Hematopoietic multipotent progenitor cell treated with erythropoietin and hydrocortisone succinate and interleukin-3 and kit ligand, for 8 days (in vitro differentiated cells): ENCODE measurements at regions not wholly inside any gene's neighbourhood (a gene's known extent, or its start where the extent isn't known, plus 50 kb on each side); places are given as distances from the start of the nearest gene placed in this dataset.

ENCODE experiments used
- DNase-seq: peaks from one replicate; pipeline ENCODE4 v3.0.0-alpha.2; 2015

GRCh38 chr1:177784936-177785335 lies 184.9 kb downstream of the SEC16B start:
- DNase-seq: no peak

DNA sequence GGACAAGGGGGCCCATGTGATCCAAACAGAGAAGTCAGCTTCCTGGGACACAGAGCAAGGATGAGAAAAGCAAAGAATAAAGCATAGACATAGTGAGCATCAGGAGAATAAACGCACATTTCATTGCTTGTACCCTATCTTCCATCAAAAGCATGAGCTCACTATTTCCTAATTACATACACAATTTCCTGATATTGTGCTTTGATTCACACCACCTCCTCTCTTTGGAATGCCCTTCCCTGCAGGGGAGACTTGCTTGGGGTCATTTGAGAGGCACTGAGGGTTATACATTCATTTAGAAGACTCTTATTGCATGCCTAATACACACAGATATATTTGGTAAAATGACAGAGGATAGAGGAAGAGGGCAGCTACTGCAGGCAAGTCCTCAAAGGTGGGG lies 185.4 kb downstream of the SEC16B start:
- no peak for DNase-seq

- DNase-seq: no peak
These were observed 186.8 kb downstream of the SEC16B start for GRCh38 chr1:177783051-177783450.

- DNase-seq: peak; percentile 5
These were observed 189.7 kb downstream of the SEC16B start for GRCh38 chr1:177780096-177780700.

DNA sequence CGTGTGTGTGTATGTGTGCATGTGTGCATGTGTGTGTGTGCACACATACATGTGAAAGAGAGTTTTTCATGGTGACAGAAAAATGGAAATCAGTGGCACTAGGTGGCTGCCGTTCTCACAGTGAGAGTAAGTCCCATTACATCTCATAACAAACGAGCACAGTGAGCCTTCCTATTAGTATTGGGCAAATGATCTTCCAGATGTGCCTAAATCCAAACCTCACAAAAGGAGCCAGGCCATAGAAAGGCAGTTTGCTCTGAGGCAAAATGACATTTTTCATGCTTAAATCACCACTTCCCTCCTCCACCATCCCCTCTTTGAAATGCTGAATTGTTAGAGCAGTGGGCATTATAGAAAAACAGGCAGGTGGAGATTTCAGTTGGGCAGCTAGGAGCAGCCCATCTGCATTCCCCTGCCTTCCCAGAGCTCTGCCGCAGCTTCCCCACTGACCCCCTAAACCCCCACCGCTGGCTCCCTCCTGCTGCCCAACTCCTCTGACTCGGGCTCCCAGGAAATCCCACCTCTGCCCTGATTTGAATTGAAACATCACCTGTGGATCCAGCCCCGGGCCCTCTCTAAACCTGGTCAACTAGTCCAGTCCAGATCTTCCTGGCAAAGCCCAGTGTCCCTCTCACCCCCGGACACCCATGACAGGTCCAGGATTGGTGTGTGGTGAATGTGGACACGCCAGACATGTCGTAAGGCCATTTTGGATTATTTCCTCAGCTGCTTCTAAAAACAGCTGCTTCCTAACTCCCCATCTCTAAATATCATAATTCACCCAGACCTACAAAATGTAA lies 190.5 kb downstream of the SEC16B start:
- no peak for DNase-seq

DNA sequence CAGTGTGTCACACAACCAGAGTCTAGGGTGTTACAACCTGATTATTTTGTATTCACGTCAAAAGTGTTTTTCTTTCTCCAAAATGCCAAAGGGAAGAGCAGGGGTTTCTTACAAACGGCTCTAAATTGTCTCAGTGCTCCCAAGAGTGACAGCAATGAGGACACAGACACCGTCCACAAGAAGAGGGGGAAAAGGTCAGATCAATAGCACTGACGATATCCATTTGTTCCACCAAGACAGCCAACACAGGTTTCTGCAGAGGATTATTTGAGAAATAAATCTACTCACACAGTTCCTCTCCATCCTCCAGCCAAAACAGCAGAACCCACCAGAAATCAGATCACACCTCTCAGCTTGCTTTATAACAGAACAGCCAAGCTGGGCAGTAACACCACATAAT lies 193.9 kb downstream of the SEC16B start:
- DNase-seq: no peak

GRCh38 chr1:177772386-177772960 lies 197.4 kb downstream of the SEC16B start:
- no peak for DNase-seq

DNA sequence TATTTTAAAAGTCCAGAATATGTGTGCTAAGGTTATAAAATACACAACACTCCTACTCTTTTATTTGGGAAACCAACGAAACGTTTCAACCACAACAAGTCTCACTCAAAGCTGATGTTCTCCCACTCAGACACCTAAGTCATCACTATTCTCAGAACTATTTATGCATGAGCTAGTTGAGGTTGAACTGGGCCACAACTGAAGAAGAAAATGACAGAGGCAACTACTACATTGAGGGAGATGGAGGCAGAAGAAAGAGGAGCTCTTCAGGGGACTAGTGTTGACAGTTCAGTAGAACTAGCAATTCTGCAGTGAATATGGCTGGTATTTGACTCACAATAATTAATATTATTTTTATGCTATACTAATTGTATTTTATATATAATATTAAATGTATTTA lies 198.2 kb downstream of the SEC16B start:
- DNase-seq: no peak

- no peak for DNase-seq
These were observed 199.8 kb downstream of the SEC16B start for GRCh38 chr1:177770096-177770495.

GRCh38 chr1:177755851-177756560 lies 213.9 kb downstream of the SEC16B start:
- no peak for DNase-seq

DNA sequence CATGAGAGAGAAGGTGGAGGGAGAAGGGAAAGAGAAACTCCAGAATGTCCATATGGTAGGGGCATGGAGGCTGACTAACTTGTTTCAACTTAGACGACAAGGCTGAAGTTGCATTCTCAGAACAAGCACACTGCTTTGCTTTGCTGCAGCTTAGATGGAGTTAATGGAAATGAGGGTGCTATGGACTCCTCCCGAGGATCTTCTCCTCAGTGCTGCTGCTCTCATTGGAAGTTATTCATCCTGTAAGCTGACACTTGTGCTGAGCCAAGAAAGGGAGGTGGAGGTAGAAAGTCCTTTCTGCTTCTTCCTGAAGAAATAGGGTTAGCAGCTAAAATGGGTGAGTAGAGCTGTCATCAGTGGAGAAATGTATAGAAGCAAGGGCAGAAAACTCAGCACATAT lies 215.3 kb downstream of the SEC16B start:
- DNase-seq: no peak

GRCh38 chr1:177753655-177754054 lies 216.2 kb downstream of the SEC16B start:
- DNase-seq: no peak

DNA sequence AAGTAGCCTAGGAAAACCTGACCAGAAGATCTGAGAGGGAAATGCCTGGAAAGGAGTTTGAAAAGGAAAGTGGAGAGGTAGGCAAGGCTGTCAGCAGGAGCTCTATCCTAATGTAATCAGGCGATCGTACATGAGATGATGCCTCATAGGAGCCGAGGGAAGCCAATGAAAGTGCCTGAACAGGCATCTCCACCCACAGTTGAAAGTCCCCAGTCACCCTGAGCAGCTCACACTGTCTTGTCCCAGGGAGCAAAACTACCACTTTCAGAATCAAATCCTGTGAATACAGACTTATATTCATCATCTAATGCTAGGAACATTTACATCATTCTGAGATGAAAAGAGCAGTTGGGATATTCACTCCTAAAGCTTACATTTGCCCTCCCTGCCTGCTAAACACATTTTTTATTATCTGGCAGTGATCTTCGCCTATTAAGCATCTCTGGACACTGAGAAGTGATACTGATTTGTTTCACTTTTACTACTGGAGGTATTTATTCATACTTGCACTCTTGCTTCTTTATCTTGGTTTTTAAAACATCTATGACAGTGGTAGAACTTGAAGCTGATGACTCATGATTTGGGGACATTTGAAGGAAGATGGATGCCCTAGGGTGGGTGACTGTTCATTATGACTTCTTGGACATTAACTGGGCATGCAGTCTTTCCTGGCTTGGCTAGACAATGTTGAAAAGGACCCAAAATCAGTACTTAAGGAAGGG lies 221.6 kb downstream of the SEC16B start:
- no peak for DNase-seq

DNA sequence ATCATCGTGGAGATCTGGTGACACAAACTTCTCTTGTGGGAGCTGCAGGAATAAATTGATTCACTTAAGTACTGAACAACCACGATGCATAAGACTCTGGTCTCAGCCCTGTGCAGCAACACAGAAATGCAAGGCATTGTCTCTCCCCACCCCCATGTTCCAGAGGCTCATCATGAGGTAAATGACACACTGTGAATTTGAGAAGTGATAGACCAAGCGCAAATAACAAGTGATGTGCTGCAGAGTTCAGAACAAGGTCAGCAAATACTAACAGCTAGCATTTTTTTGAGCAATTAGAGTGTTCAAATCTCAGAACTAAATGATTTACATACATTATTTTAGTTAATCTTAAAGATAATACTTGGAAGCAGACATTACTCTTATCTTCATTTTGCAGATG lies 223.7 kb downstream of the SEC16B start:
- no peak for DNase-seq

GRCh38 chr1:177744906-177745305 lies 225.0 kb downstream of the SEC16B start:
- DNase-seq: no peak

DNA sequence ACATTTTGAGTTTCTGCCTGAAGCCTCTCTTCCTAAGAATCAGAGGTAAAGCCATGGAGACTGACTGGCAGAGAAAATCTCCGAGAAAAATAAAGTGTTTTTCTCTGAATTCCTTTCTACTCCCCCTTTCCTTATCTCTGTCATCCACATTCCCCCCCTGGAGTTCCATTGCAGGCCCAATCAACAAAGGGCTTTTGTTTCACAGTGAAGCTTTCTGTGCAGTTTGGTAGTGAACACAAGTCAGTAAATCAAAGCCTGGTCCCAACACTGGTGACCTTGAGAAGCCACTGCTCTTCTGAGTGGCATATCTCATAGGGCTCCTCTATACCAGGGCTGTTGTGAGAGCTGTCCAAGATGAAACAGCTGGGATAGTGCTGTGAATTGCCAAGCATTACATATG lies 228.4 kb downstream of the SEC16B start:
- DNase-seq: no peak

DNA sequence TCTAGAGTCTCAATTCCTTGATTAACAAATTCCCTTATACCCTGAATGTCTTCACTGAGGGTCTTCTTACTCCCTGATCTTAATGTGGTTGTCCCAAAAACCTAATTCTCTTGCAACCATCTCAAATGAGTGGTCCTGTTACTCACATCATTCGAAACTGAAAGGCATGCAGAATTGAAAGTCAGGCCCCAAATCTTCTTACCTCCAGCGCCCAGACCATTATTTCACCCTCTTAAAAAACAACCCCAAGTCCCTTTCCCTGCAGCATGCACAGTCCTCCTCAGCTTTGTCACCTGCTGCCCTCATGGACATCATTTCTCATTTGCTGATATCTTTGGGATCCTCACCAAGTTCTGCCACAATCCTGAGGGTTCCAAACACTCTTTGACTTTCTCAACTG lies 230.1 kb downstream of the SEC16B start:
- no peak for DNase-seq

- DNase-seq: no peak
These were observed 232.4 kb downstream of the SEC16B start for GRCh38 chr1:177737456-177737855.

- DNase-seq: no peak
These were observed 237.7 kb downstream of the SEC16B start for GRCh38 chr1:177732178-177732577.

DNA sequence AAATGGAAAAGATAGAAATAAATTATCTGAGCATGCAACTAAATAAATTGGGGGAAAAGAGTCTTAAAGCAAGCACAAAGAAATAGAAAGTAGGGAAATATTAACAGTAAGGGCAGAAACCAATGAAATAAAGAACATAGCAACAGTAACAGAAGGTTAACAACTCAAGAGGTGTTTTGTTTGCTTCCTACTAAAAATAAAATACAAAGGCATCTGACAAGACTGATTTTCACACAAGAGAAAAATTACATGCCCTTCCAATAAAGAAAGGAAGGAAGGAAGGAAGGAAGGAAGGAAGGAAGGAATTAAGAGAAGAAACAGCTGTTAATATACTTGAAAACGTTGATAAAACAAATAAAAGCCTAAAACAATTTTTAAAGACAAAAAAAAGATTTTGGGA lies 240.2 kb downstream of the SEC16B start:
- DNase-seq: no peak

GRCh38 chr1:177723533-177723932 lies 246.3 kb downstream of the SEC16B start:
- no peak for DNase-seq

- no peak for DNase-seq
These were observed 258.9 kb downstream of the SEC16B start for GRCh38 chr1:177710696-177711620.
